SK-N-SH (cell line): ENCODE measurements at regions not wholly inside any gene's neighbourhood (a gene's known extent, or its start where the extent isn't known, plus 50 kb on each side); places are given as distances from the start of the nearest gene placed in this dataset.

Experiments used
- CTCF ChIA-PET: fragments of 300-600, 350-600 bp; formaldehyde crosslinking; extraction: SDS; loops from one replicate; lab custom pipeline; 2021; lab: Yijun Ruan, JAX
- POLR2A ChIA-PET: fragments of 350-600 bp; sonication (Branson Sonifier 250); formaldehyde crosslinking; extraction: SDS; loops from one replicate; lab custom pipeline; 2020; ENCODE audit warnings: antibody characterized with exemption, inconsistent platforms; lab: Yijun Ruan, JAX
- DNase-seq: peaks from one replicate; pipeline ENCODE4 v3.0.0; 2012
- H2AFZ ChIP-seq: fragments of 200-600 bp; sonication (generic); 2 replicates; pipeline ENCODE4 v1.8.1; 2016; ENCODE audit warnings: antibody characterized with exemption, mild to moderate bottlenecking, low read depth
- H3F3A ChIP-seq: fragments of 200-600 bp; sonication (generic); replicated peaks from 2 replicates; pipeline ENCODE3; 2016; ENCODE audit warnings: antibody characterized with exemption, mild to moderate bottlenecking; ENCODE audit not compliant: insufficient read depth
- H3K27ac ChIP-seq, 2 experiments: fragments of 200-500 bp in 1 of 2; fragments of 200-600 bp in 1 of 2; sonication (Bioruptor generic) in 1 of 2; sonication (generic), shearing (Covaris generic) in 1 of 2; 2 replicates each; pipeline versions ENCODE4 v1.5.1 to v1.6.1; 2014 to 2016; ENCODE audit warnings: low read depth in 2 of 2, inconsistent platforms in 1 of 2, low read length in 1 of 2, mild to moderate bottlenecking in 1 of 2, mixed read lengths in 1 of 2
- H3K27me3 ChIP-seq: fragments of 200-600 bp; sonication (generic), shearing (Covaris generic); 2 replicates; pipeline ENCODE4 v1.6.1; 2016; ENCODE audit warnings: mixed run types; ENCODE audit not compliant: insufficient read depth
- H3K36me3 ChIP-seq, 2 experiments: fragments of 200-500 bp in 1 of 2; fragments of 200-600 bp in 1 of 2; sonication (Bioruptor generic) in 1 of 2; sonication (generic) in 1 of 2; replicated peaks in 1 of 2; 2 replicates each; pipeline versions ENCODE3 to v1.5.1; 2014 to 2016; ENCODE audit warnings: low read length in 1 of 2, mild to moderate bottlenecking in 1 of 2; ENCODE audit not compliant: insufficient read depth in 2 of 2, control insufficient read depth in 1 of 2
- H3K4me1 ChIP-seq, 2 experiments: fragments of 200-500 bp in 1 of 2; fragments of 200-600 bp in 1 of 2; sonication (Bioruptor generic) in 1 of 2; sonication (generic), shearing (Covaris generic) in 1 of 2; 2 replicates each; pipeline versions ENCODE4 v1.5.1 to v1.6.1; 2014 to 2016; ENCODE audit warnings: low read depth in 1 of 2, low read length in 1 of 2, mixed run types in 1 of 2; ENCODE audit not compliant: insufficient read depth in 2 of 2, control insufficient read depth in 1 of 2
- H3K4me2 ChIP-seq: fragments of 200-600 bp; sonication (generic), shearing (Covaris generic); 2 replicates; pipeline ENCODE4 v1.6.1; 2017; ENCODE audit warnings: mixed run types
- H3K4me3 ChIP-seq, 2 experiments: fragments of 200-500 bp in 1 of 2; fragments of 200-600 bp in 1 of 2; sonication (Bioruptor generic) in 1 of 2; sonication (generic), shearing (Covaris generic) in 1 of 2; 2 replicates each; pipeline versions ENCODE4 v1.5.1 to v1.8.1; 2014 to 2016; ENCODE audit warnings: low read depth in 2 of 2, inconsistent platforms in 1 of 2, low read length in 1 of 2, mild to moderate bottlenecking in 1 of 2, mixed read lengths in 1 of 2, moderate library complexity in 1 of 2
- H3K79me2 ChIP-seq: fragments of 200-600 bp; sonication (generic); 2 replicates; pipeline ENCODE4 v1.8.1; 2017; ENCODE audit warnings: mild to moderate bottlenecking; ENCODE audit not compliant: insufficient read depth
- H3K9ac ChIP-seq: fragments of 200-600 bp; sonication (generic); 2 replicates; pipeline ENCODE4 v1.6.1; 2017; ENCODE audit warnings: mixed run types
- H3K9me2 ChIP-seq: fragments of 200-600 bp; sonication (generic); 2 replicates; pipeline ENCODE4 v1.6.1; 2017; ENCODE audit warnings: mixed run types
- H3K9me3 ChIP-seq: fragments of 200-600 bp; sonication (generic); 2 replicates; pipeline ENCODE4 v1.6.1; 2017; ENCODE audit warnings: mixed run types, mild to moderate bottlenecking, moderate library complexity
- H4K20me1 ChIP-seq: fragments of 200-600 bp; sonication (generic); 2 replicates; pipeline ENCODE4 v1.6.1; 2017; ENCODE audit warnings: mild to moderate bottlenecking, mixed run types; ENCODE audit not compliant: insufficient read depth
- EZH2phosphoT487 ChIP-seq: fragments of 200-600 bp; sonication (generic); IDR thresholded peaks from 2 replicates; pipeline ENCODE4 v1.6.1; 2017; ENCODE audit warnings: low read depth, mixed run types, mild to moderate bottlenecking, antibody characterized with exemption, moderate library complexity, borderline replicate concordance
- FOXJ3 ChIP-seq: sonication (generic); formaldehyde crosslinking; IDR thresholded peaks from 2 replicates; pipeline ENCODE4 v1.5.1; 2020; ENCODE audit warnings: mild to moderate bottlenecking, missing genetic modification reagents
- FOXM1 ChIP-seq: IDR thresholded peaks from 2 replicates; pipeline ENCODE4 v1.4.0; 2012; ENCODE audit warnings: low read depth, mild to moderate bottlenecking
- GATA2 ChIP-seq: sonication (generic); formaldehyde crosslinking; IDR thresholded peaks from 2 replicates; pipeline ENCODE4 v1.5.0; 2020; ENCODE audit warnings: mild to moderate bottlenecking, missing genetic modification reagents
- NFIC ChIP-seq: IDR thresholded peaks from 2 replicates; pipeline ENCODE4 v1.4.0; 2012; ENCODE audit warnings: borderline replicate concordance
- NRF1 ChIP-seq: IDR thresholded peaks from 2 replicates; pipeline ENCODE4 v1.6.1; 2012; ENCODE audit warnings: low read depth, mild to moderate bottlenecking, low read length
- POLR2AphosphoS5 ChIP-seq: IDR thresholded peaks from 2 replicates; pipeline ENCODE4 v1.6.1; 2012; ENCODE audit warnings: low read depth, low read length
- RAD21 ChIP-seq: IDR thresholded peaks from 2 replicates; pipeline ENCODE4 v1.6.1; 2012; ENCODE audit warnings: mild to moderate bottlenecking, low read length
- SIN3A ChIP-seq: IDR thresholded peaks from 2 replicates; pipeline ENCODE4 v1.6.1; 2012; ENCODE audit warnings: low read depth, mild to moderate bottlenecking, low read length, moderate library complexity, borderline replicate concordance
- SMC3 ChIP-seq: IDR thresholded peaks from 2 replicates; pipeline ENCODE4 v1.6.1; 2012; ENCODE audit warnings: low read depth, low read length, improper control_type of control experiment
- TAF1 ChIP-seq: IDR thresholded peaks from 2 replicates; pipeline ENCODE4 v1.6.1; 2012; ENCODE audit warnings: low read depth, mild to moderate bottlenecking, low read length, moderate library complexity, borderline replicate concordance
- YY1 ChIP-seq: IDR thresholded peaks from 2 replicates; pipeline ENCODE4 v1.4.0; 2012; ENCODE audit warnings: low read depth, mild to moderate bottlenecking
- WGBS: methylation state at CpG from one replicate; pipeline ENCODE4 v1.1.6; 2017; ENCODE audit warnings: low lambda C conversion rate; 5-methylcytosine and 5-hydroxymethylcytosine counted together
- TF ChIP-seq, protein P1 (sequence below): IDR thresholded peaks from 2 replicates; pipeline ENCODE4 v1.6.1; 2012; ENCODE audit warnings: mild to moderate bottlenecking, low read depth, low read length, moderate library complexity
- TF ChIP-seq, protein P2 (sequence below): IDR thresholded peaks from 2 replicates; pipeline ENCODE4; 2012
- TF ChIP-seq, protein P3 (sequence below): IDR thresholded peaks from 2 replicates; pipeline ENCODE4 v1.4.0; 2012; ENCODE audit warnings: low read depth, borderline replicate concordance
- TF ChIP-seq, protein P4 (sequence below): fragments of 150-350 bp; IDR thresholded peaks from 2 replicates; pipeline ENCODE4 v1.6.1; 2016; ENCODE audit warnings: mild to moderate bottlenecking, low read depth, low read length

DNA sequence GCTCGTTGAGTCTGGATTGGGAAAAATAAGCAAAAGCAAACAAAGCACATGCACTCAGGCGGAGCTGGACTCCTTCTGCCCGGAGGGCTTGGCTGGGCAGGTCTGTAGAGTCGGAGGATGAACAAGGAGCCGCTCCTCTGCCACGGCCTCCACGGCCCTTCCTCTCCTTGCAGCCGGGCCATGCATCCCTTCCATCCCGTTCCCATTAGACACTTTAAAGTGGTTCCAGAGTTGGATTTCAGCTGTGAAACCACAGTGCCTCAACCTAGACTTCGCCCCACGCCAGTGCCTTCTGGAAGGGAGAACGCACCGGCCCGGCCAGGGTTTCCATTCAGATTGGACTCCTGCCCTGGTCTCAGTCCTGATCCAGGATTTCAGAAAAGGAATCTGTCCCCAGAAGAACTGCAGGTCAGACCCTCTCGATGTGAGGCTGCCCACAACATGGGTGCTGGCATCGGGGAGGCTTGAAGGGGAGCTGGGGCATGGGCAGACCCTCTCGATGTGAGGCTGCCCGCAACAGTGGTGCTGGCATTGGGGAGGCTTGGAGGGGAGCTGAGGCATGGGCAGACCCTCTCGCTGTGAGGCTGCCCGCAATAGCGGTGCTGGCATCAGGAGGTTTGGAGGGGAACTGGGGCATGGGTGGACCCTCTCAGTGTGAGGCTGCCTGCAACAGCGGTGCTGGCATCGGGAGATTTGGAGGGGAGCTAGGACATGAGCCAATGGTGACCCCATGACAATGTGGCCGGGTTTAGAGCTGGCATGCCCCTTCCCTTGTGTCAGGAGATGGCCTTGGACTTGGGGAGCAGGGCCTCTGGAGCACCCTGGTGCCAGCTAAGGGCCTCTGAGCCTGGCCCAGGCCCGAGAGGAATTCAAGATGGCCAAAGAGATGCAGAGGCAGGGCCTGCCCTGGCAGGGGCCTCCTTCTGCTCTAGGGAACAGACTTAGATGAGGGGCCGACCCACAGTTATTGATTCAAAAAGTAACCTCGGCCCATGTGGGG, 304.5 kb downstream of the NDUFA10 start:
- CTCF ChIA-PET: no interaction called here
- Histone ChIP-seq H3K9me3 (no peaks in the 10 kb centered on the region), H3K4me3 (no peak overlapping the region), H3F3A (no peaks in the 10 kb centered on the region), H3K79me2 (no peaks in the 10 kb centered on the region), H3K9me2 (no peaks in the 10 kb centered on the region), H4K20me1 (no peaks in the 10 kb centered on the region), H3K27ac (no peak overlapping the region), H3K9ac (no peak overlapping the region), H3K4me2 (no peak overlapping the region), H3K4me1 (peaks cover 0 to 43% of the 10 kb centered on the region in 2 experiments; a peak in 1 of 4 replicates), H3K36me3 (no peaks in the 10 kb centered on the region), H2AFZ (no peak overlapping the region), H3K27me3 (no peaks in the 10 kb centered on the region)
- TF ChIP-seq, protein P1, sequence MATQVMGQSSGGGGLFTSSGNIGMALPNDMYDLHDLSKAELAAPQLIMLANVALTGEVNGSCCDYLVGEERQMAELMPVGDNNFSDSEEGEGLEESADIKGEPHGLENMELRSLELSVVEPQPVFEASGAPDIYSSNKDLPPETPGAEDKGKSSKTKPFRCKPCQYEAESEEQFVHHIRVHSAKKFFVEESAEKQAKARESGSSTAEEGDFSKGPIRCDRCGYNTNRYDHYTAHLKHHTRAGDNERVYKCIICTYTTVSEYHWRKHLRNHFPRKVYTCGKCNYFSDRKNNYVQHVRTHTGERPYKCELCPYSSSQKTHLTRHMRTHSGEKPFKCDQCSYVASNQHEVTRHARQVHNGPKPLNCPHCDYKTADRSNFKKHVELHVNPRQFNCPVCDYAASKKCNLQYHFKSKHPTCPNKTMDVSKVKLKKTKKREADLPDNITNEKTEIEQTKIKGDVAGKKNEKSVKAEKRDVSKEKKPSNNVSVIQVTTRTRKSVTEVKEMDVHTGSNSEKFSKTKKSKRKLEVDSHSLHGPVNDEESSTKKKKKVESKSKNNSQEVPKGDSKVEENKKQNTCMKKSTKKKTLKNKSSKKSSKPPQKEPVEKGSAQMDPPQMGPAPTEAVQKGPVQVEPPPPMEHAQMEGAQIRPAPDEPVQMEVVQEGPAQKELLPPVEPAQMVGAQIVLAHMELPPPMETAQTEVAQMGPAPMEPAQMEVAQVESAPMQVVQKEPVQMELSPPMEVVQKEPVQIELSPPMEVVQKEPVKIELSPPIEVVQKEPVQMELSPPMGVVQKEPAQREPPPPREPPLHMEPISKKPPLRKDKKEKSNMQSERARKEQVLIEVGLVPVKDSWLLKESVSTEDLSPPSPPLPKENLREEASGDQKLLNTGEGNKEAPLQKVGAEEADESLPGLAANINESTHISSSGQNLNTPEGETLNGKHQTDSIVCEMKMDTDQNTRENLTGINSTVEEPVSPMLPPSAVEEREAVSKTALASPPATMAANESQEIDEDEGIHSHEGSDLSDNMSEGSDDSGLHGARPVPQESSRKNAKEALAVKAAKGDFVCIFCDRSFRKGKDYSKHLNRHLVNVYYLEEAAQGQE: no peak
- TF ChIP-seq NFIC: no peak
- no peak for TF ChIP-seq YY1
- POLR2A ChIA-PET: no interaction called here
- DNase-seq: no peak
- whole genome bisulfite sequencing: 72% methylated on average over 16 of the region's 27 CpGs

DNA sequence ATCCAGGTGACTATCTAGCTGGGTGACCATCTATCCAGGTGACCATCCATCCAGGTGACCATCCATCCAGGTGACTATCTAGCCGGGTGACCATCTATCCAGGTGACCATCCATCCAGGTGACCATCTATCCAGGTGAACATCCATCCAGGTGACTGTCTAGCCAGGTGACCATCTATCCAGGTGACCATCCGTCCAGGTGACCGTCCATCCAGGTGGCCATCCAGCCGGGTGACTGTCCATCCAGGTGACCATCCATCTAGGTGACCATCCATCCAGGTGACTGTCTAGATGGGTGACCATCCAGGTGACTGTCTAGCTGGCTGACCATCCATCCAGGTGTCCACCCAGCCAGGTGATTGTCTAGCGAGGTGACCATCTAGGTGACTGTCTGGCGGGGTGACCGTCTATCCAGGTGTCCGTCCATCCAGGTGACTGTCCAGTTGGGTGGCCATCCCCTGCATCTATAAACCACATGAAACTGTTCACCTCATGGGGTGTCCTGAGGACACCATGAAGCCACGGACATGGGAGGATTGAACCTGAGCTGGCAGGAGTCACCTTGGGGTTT, 305.3 kb downstream of the NDUFA10 start:
- Histone ChIP-seq H3K27ac (no peak overlapping the region), H3K36me3 (no peaks in the 10 kb centered on the region), H3F3A (no peaks in the 10 kb centered on the region), H3K4me3 (no peak overlapping the region), H4K20me1 (no peaks in the 10 kb centered on the region), H3K79me2 (no peaks in the 10 kb centered on the region), H2AFZ (no peak overlapping the region), H3K4me1 (peaks cover 0 to 49% of the 10 kb centered on the region in 2 experiments; a peak in 1 of 4 replicates), H3K9me3 (no peaks in the 10 kb centered on the region), H3K9ac (no peak overlapping the region), H3K4me2 (no peak overlapping the region), H3K9me2 (no peaks in the 10 kb centered on the region), H3K27me3 (no peaks in the 10 kb centered on the region)
- POLR2A ChIA-PET: no interaction called here
- DNase-seq: no peak
- 85% methylated on average over 5 of the region's 9 CpGs for WGBS
- CTCF ChIA-PET: no interaction called here
- TF ChIP-seq NRF1: no peak
- TF ChIP-seq POLR2AphosphoS5: no peak
- TF ChIP-seq SIN3A: no peak
- TF ChIP-seq NFIC: no peak
- TF ChIP-seq RAD21: no peak
- no peak for TF ChIP-seq TAF1
- TF ChIP-seq FOXM1: no peak
- TF ChIP-seq GATA2 (CRISPR knock-in tag): no peak
- TF ChIP-seq SMC3: no peak
- TF ChIP-seq, protein P2, sequence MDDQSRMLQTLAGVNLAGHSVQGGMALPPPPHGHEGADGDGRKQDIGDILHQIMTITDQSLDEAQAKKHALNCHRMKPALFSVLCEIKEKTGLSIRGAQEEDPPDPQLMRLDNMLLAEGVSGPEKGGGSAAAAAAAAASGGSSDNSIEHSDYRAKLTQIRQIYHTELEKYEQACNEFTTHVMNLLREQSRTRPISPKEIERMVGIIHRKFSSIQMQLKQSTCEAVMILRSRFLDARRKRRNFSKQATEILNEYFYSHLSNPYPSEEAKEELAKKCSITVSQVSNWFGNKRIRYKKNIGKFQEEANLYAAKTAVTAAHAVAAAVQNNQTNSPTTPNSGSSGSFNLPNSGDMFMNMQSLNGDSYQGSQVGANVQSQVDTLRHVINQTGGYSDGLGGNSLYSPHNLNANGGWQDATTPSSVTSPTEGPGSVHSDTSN: no peak
- no peak for TF ChIP-seq FOXJ3 (CRISPR knock-in tag)
- TF ChIP-seq, protein P3, sequence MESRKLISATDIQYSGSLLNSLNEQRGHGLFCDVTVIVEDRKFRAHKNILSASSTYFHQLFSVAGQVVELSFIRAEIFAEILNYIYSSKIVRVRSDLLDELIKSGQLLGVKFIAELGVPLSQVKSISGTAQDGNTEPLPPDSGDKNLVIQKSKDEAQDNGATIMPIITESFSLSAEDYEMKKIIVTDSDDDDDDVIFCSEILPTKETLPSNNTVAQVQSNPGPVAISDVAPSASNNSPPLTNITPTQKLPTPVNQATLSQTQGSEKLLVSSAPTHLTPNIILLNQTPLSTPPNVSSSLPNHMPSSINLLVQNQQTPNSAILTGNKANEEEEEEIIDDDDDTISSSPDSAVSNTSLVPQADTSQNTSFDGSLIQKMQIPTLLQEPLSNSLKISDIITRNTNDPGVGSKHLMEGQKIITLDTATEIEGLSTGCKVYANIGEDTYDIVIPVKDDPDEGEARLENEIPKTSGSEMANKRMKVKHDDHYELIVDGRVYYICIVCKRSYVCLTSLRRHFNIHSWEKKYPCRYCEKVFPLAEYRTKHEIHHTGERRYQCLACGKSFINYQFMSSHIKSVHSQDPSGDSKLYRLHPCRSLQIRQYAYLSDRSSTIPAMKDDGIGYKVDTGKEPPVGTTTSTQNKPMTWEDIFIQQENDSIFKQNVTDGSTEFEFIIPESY: no peak
- TF ChIP-seq EZH2phosphoT487: no peak
- TF ChIP-seq, protein P4, sequence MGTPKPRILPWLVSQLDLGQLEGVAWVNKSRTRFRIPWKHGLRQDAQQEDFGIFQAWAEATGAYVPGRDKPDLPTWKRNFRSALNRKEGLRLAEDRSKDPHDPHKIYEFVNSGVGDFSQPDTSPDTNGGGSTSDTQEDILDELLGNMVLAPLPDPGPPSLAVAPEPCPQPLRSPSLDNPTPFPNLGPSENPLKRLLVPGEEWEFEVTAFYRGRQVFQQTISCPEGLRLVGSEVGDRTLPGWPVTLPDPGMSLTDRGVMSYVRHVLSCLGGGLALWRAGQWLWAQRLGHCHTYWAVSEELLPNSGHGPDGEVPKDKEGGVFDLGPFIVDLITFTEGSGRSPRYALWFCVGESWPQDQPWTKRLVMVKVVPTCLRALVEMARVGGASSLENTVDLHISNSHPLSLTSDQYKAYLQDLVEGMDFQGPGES: no peak
